Mesenchymal stem cell (in vitro differentiated cells and primary cell): ENCODE measurements at regions not wholly inside any gene's neighbourhood (a gene's known extent, or its start where the extent isn't known, plus 50 kb on each side); places are given as distances from the start of the nearest gene placed in this dataset.

Source experiments
- DNase-seq: peaks from one replicate; pipeline ENCODE4 v3.0.0-alpha.2; 2013
- H2AFZ ChIP-seq: one replicate; pipeline ENCODE4 v1.6.1; 2013; ENCODE audit warnings: low read depth, mild to moderate bottlenecking, control low read depth, inconsistent platforms, low read length, moderate library complexity
- H2AK5ac ChIP-seq: 2 replicates; pipeline ENCODE4 v1.6.1; 2013; ENCODE audit warnings: low read length, moderate library complexity, mild to moderate bottlenecking, inconsistent platforms; ENCODE audit not compliant: severe bottlenecking
- H2BK120ac ChIP-seq: one replicate; pipeline ENCODE4 v1.6.1; 2013; ENCODE audit warnings: low read depth, mild to moderate bottlenecking, inconsistent platforms, low read length, moderate library complexity
- H2BK12ac ChIP-seq, 2 experiments: one replicate each; pipeline ENCODE4 v1.6.1; 2013; ENCODE audit warnings: inconsistent platforms in 2 of 2, low read length in 2 of 2, mild to moderate bottlenecking in 2 of 2, moderate library complexity in 2 of 2, control low read depth in 1 of 2
- H2BK15ac ChIP-seq: one replicate; pipeline ENCODE4 v1.6.1; 2013; ENCODE audit warnings: mild to moderate bottlenecking, low read depth, inconsistent platforms; ENCODE audit not compliant: poor library complexity, severe bottlenecking
- H2BK5ac ChIP-seq: 2 replicates; pipeline ENCODE4 v1.6.1; 2013; ENCODE audit warnings: low read depth, mild to moderate bottlenecking, low read length, control low read depth, inconsistent platforms; ENCODE audit not compliant: poor library complexity, severe bottlenecking
- H3K14ac ChIP-seq, 2 experiments: one replicate each; pipeline ENCODE4 v1.6.1; 2013; ENCODE audit warnings: inconsistent platforms in 2 of 2, low read length in 2 of 2, control low read depth in 1 of 2, mild to moderate bottlenecking in 1 of 2, moderate library complexity in 1 of 2
- H3K18ac ChIP-seq, 2 experiments: one replicate each; pipeline ENCODE4 v1.6.1; 2013; ENCODE audit warnings: inconsistent platforms in 2 of 2, low read length in 2 of 2, control low read depth in 1 of 2, low read depth in 1 of 2, mild to moderate bottlenecking in 1 of 2
- H3K23ac ChIP-seq, 2 experiments: one replicate each; pipeline ENCODE4 v1.6.1; 2013; ENCODE audit warnings: inconsistent platforms in 2 of 2, low read length in 2 of 2, mild to moderate bottlenecking in 2 of 2, moderate library complexity in 2 of 2, control low read depth in 1 of 2
- H3K27ac ChIP-seq: 2 replicates; pipeline ENCODE4 v1.5.1; 2013; ENCODE audit warnings: mild to moderate bottlenecking, moderate library complexity, low read length, control low read depth, inconsistent platforms; ENCODE audit not compliant: poor library complexity, severe bottlenecking
- H3K27me3 ChIP-seq, 2 experiments: 2 replicates each; pipeline versions ENCODE4 v1.6.1 to v1.7.0; 2013; ENCODE audit warnings: low read length in 2 of 2, mild to moderate bottlenecking in 2 of 2, moderate library complexity in 2 of 2, control low read depth in 1 of 2, inconsistent platforms in 1 of 2; ENCODE audit not compliant: control insufficient read depth in 1 of 2, insufficient read depth in 1 of 2
- H3K36me3 ChIP-seq, 2 experiments: 2 replicates each; pipeline versions ENCODE4 v1.6.1 to v1.7.0; 2013; ENCODE audit warnings: low read length in 2 of 2, control low read depth in 1 of 2, inconsistent platforms in 1 of 2, low read depth in 1 of 2, mild to moderate bottlenecking in 1 of 2; ENCODE audit not compliant: insufficient read depth in 2 of 2, control insufficient read depth in 1 of 2
- H3K4ac ChIP-seq, 2 experiments: one replicate each; pipeline ENCODE4 v1.6.1; 2013; ENCODE audit warnings: inconsistent platforms in 2 of 2, low read length in 2 of 2, mild to moderate bottlenecking in 2 of 2, moderate library complexity in 2 of 2, control low read depth in 1 of 2, low read depth in 1 of 2
- H3K4me1 ChIP-seq: 2 replicates; pipeline ENCODE4 v1.6.1; 2013; ENCODE audit warnings: low read depth, low read length, control low read depth; ENCODE audit not compliant: control insufficient read depth, insufficient read depth
- H3K4me2 ChIP-seq: 2 replicates; pipeline ENCODE4 v1.6.1; 2013; ENCODE audit warnings: low read length, mild to moderate bottlenecking, inconsistent platforms; ENCODE audit not compliant: poor library complexity, severe bottlenecking
- H3K4me3 ChIP-seq, 2 experiments: 2 replicates each; pipeline versions ENCODE4 v1.5.1 to v1.7.0; 2013; ENCODE audit warnings: low read length in 2 of 2, mild to moderate bottlenecking in 2 of 2, control low read depth in 1 of 2, low read depth in 1 of 2; ENCODE audit not compliant: insufficient read depth in 1 of 2
- H3K79me1 ChIP-seq: replicated peaks from 2 replicates; pipeline ENCODE4 v1.6.1; 2013; ENCODE audit warnings: mild to moderate bottlenecking, control low read depth, low read length, inconsistent platforms; ENCODE audit not compliant: poor library complexity, severe bottlenecking
- H3K9ac ChIP-seq: 2 replicates; pipeline ENCODE4 v1.7.0; 2013; ENCODE audit warnings: mild to moderate bottlenecking, low read length, moderate library complexity
- H3K9me3 ChIP-seq: 2 replicates; pipeline ENCODE4 v1.7.0; 2013; ENCODE audit warnings: mild to moderate bottlenecking, low read length; ENCODE audit not compliant: control insufficient read depth
- H4K8ac ChIP-seq: one replicate; pipeline ENCODE4 v1.6.1; 2013; ENCODE audit warnings: inconsistent platforms, mild to moderate bottlenecking, low read length, moderate library complexity
- H4K91ac ChIP-seq: one replicate; pipeline ENCODE4 v1.6.1; 2013; ENCODE audit warnings: mild to moderate bottlenecking, low read length, inconsistent platforms
- WGBS: methylation state at CpG from one replicate; pipeline ENCODE4 v1.1.7; 2013; ENCODE audit warnings: mixed read lengths; 5-methylcytosine and 5-hydroxymethylcytosine counted together

- peaks cover 17% of the 10 kb centered on the region for H3K4me1 ChIP-seq
- peak overlapping the region; percentile 59 for H4K8ac ChIP-seq
- no peak overlapping the region for H3K23ac ChIP-seq
- no peak overlapping the region for H3K4me2 ChIP-seq
- H2BK5ac ChIP-seq = peak overlapping the region; percentile 14
- H3K27me3 ChIP-seq = no peaks in the 10 kb centered on the region
- peak overlapping the region; percentile 77 to 84 for H3K18ac ChIP-seq
- H3K79me1 ChIP-seq = peaks cover 13% of the 10 kb centered on the region
- peaks cover 0 to 3% of the 10 kb centered on the region in 2 experiments for H3K36me3 ChIP-seq
- H2BK12ac ChIP-seq = peak overlapping the region; percentile 97 to 99
- H4K91ac ChIP-seq = peak overlapping the region; percentile 95
- peak overlapping the region; percentile 88 for H3K27ac ChIP-seq
- H3K9ac ChIP-seq = peak overlapping the region; percentile 10
- peak; percentile 48 for DNase-seq
- H2BK15ac ChIP-seq = peak overlapping the region; percentile 87
- H3K4ac ChIP-seq = peak overlapping the region in 1 of 2 experiments; percentile 8
- peak overlapping the region; percentile 66 for H2AK5ac ChIP-seq
- no peak overlapping the region for H3K14ac ChIP-seq
- no peak overlapping the region for H3K4me3 ChIP-seq
- no peak overlapping the region for H2AFZ ChIP-seq
- H2BK120ac ChIP-seq = peak overlapping the region; percentile 42
- H3K9me3 ChIP-seq = no peaks in the 10 kb centered on the region
- WGBS = 77% methylated on average over 8 of the region's 9 CpGs
Measured at GRCh38 chr3:159786489-159787177, 202.0 kb upstream of the IL12A start.

GRCh38 chr3:159787178-159787574 lies 201.5 kb upstream of the IL12A start:
- peak overlapping the region; percentile 88 for H3K27ac ChIP-seq
- no peak overlapping the region for H2BK15ac ChIP-seq
- no peak overlapping the region for H2BK120ac ChIP-seq
- WGBS = 36% methylated on average over 2 of the region's 4 CpGs
- no peak overlapping the region for H3K14ac ChIP-seq
- H3K27me3 ChIP-seq = no peaks in the 10 kb centered on the region
- peak overlapping the region in 1 of 2 experiments; percentile 64 for H2BK12ac ChIP-seq
- H3K23ac ChIP-seq = no peak overlapping the region
- H2BK5ac ChIP-seq = peak overlapping the region; percentile 59
- H3K4me1 ChIP-seq = peaks cover 17% of the 10 kb centered on the region
- no peak overlapping the region for H4K91ac ChIP-seq
- peaks cover 13% of the 10 kb centered on the region for H3K79me1 ChIP-seq
- no peaks in the 10 kb centered on the region for H3K9me3 ChIP-seq
- peaks cover 0 to 3% of the 10 kb centered on the region in 2 experiments for H3K36me3 ChIP-seq
- H3K4ac ChIP-seq = no peak overlapping the region
- H3K4me3 ChIP-seq = no peak overlapping the region
- H3K9ac ChIP-seq = peak overlapping the region; percentile 10
- H3K18ac ChIP-seq = peak overlapping the region in 1 of 2 experiments; percentile 76
- no peak overlapping the region for H3K4me2 ChIP-seq
- H4K8ac ChIP-seq = no peak overlapping the region
- peak overlapping the region; percentile 88 for H2AK5ac ChIP-seq
- no peak overlapping the region for H2AFZ ChIP-seq
- DNase-seq = peak; percentile 94

- no peaks in the 10 kb centered on the region for H3K9me3 ChIP-seq
- peaks cover 15% of the 10 kb centered on the region for H3K4me1 ChIP-seq
Measured at GRCh38 chr3:159787794-159788205, 200.8 kb upstream of the IL12A start.

GRCh38 chr3:159788291-159788690 lies 200.3 kb upstream of the IL12A start:
- Histone ChIP-seq H3K27me3 (no peaks in the 10 kb centered on the region), H3K36me3 (peaks cover 0 to 3% of the 10 kb centered on the region in 2 experiments), H2AK5ac (no peak overlapping the region), H3K4me3 (no peak overlapping the region), H2BK5ac (no peak overlapping the region), H2AFZ (no peak overlapping the region), H3K23ac (no peak overlapping the region), H3K9me3 (no peaks in the 10 kb centered on the region), H3K18ac (no peak overlapping the region), H3K27ac (peak overlapping the region; percentile 88), H3K9ac (peak overlapping the region; percentile 7), H4K8ac (no peak overlapping the region), H3K79me1 (peaks cover 10% of the 10 kb centered on the region), H2BK12ac (no peak overlapping the region), H4K91ac (no peak overlapping the region), H3K4me1 (peaks cover 13% of the 10 kb centered on the region), H3K14ac (no peak overlapping the region), H2BK15ac (no peak overlapping the region), H3K4ac (no peak overlapping the region), H2BK120ac (no peak overlapping the region), H3K4me2 (no peak overlapping the region)
- DNase-seq = no peak
- WGBS = no CpG with 5 or more reads among the region's 3 CpGs

More at GRCh38 chr3:159787794-159788205, 200.8 kb upstream of the IL12A start:
- no peak overlapping the region for H3K23ac ChIP-seq
- no peak overlapping the region for H2BK15ac ChIP-seq
- peak overlapping the region; percentile 27 for H4K8ac ChIP-seq
- H3K14ac ChIP-seq = no peak overlapping the region
- no peak overlapping the region for H2BK120ac ChIP-seq
- WGBS = 29% methylated on average over 2 of the region's 5 CpGs
- peak overlapping the region; percentile 25 for H2AK5ac ChIP-seq
- no peak overlapping the region for H2BK5ac ChIP-seq
- H3K36me3 ChIP-seq = peaks cover 0 to 3% of the 10 kb centered on the region in 2 experiments
- H2AFZ ChIP-seq = no peak overlapping the region
- no peak overlapping the region for H3K4ac ChIP-seq
- no peak overlapping the region for H4K91ac ChIP-seq
- peaks cover 13% of the 10 kb centered on the region for H3K79me1 ChIP-seq
- peak; percentile 92 for DNase-seq
- no peak overlapping the region for H3K4me3 ChIP-seq
- H3K9ac ChIP-seq = peak overlapping the region; percentile 7
- no peaks in the 10 kb centered on the region for H3K27me3 ChIP-seq
- H2BK12ac ChIP-seq = no peak overlapping the region
- H3K27ac ChIP-seq = peak overlapping the region; percentile 88
- peak overlapping the region; percentile 25 to 26 for H3K18ac ChIP-seq
- no peak overlapping the region for H3K4me2 ChIP-seq
